K562 (cell line): ENCODE measurements at regions not wholly inside any gene's neighbourhood (a gene's known extent, or its start where the extent isn't known, plus 50 kb on each side); places are given as distances from the start of the nearest gene placed in this dataset.

ENCODE experiments used
- CEBPZ ChIP-seq: fragments of 150-350 bp; IDR thresholded peaks from 2 replicates; pipeline ENCODE4 v1.6.1; 2014; ENCODE audit warnings: low read depth, mild to moderate bottlenecking, low read length, borderline replicate concordance
- EZH2 ChIP-seq: IDR thresholded peaks from 2 replicates; pipeline ENCODE4 v1.6.1; 2012; ENCODE audit warnings: low read depth, mild to moderate bottlenecking, inconsistent platforms, low read length, borderline replicate concordance
- L3MBTL2 ChIP-seq: fragments of 450-650 bp; IDR thresholded peaks from 2 replicates; pipeline ENCODE4 v1.6.1; 2016; ENCODE audit warnings: mild to moderate bottlenecking, moderate library complexity
- MAX ChIP-seq: sonication (generic); formaldehyde crosslinking; IDR thresholded peaks from 2 replicates; pipeline ENCODE4 v1.9.0; 2022; ENCODE audit warnings: mild to moderate bottlenecking, missing genetic modification reagents
- PHB2 ChIP-seq: fragments of 450-650 bp; IDR thresholded peaks from 2 replicates; pipeline ENCODE4 v1.6.1; 2017; ENCODE audit warnings: low read depth
- POLR2A ChIP-seq: fragments of 450-650 bp; conservative IDR thresholded peaks from 2 replicates; pipeline ENCODE4 v1.6.1; 2016
- RAD51 ChIP-seq: fragments of 450-650 bp; IDR thresholded peaks from 2 replicates; pipeline ENCODE4 v1.7.1; 2016; ENCODE audit warnings: low read depth, mild to moderate bottlenecking, borderline replicate concordance
- SNRNP70 ChIP-seq: fragments of 200-400 bp; formaldehyde crosslinking; optimal IDR thresholded peaks from 2 replicates; pipeline ENCODE3; 2017; ENCODE audit warnings: low read depth, low read length
- TBP ChIP-seq: optimal IDR thresholded peaks from 2 replicates; pipeline ENCODE3; 2011; ENCODE audit warnings: low read depth, low read length, improper control_type of control experiment
- ZBTB33 ChIP-seq: sonication (generic); formaldehyde crosslinking; IDR thresholded peaks from 2 replicates; pipeline ENCODE4 v1.8.1; 2023; ENCODE audit warnings: mild to moderate bottlenecking, missing genetic modification reagents
- ZNF274 ChIP-seq: IDR thresholded peaks from 2 replicates; pipeline ENCODE4 v1.6.1; 2011; ENCODE audit warnings: low read depth, mild to moderate bottlenecking, low read length, moderate library complexity, borderline replicate concordance
- TF ChIP-seq, protein P1 (sequence below): fragments of 250-450 bp; sonication (Bioruptor Pico); IDR thresholded peaks from 2 replicates; pipeline ENCODE4 v1.8.0; 2022; ENCODE audit warnings: inconsistent platforms
- TF ChIP-seq, protein P2 (sequence below), 3 experiments: IDR thresholded peaks in 2 of 3; conservative IDR thresholded peaks in 1 of 3; 2 replicates each; pipeline ENCODE4 v1.5.1; 2011 to 2012; ENCODE audit warnings: low read length in 3 of 3, mild to moderate bottlenecking in 3 of 3, control low read depth in 2 of 3, improper control_type of control experiment in 1 of 3, inconsistent platforms in 1 of 3, low read depth in 1 of 3, mixed read lengths in 1 of 3, moderate library complexity in 1 of 3; ENCODE audit not compliant: insufficient read depth in 2 of 3

GRCh38 chr18:55064760-55065159, 105.5 kb upstream of the CCDC68 start:
- TF ChIP-seq PHB2 = no peak
- TF ChIP-seq RAD51 = no peak
- no peak for TF ChIP-seq ZBTB33 (CRISPR knock-in tag)
- no peak for TF ChIP-seq MAX (CRISPR knock-in tag)
- TF ChIP-seq L3MBTL2 = no peak
- TF ChIP-seq, protein P1, sequence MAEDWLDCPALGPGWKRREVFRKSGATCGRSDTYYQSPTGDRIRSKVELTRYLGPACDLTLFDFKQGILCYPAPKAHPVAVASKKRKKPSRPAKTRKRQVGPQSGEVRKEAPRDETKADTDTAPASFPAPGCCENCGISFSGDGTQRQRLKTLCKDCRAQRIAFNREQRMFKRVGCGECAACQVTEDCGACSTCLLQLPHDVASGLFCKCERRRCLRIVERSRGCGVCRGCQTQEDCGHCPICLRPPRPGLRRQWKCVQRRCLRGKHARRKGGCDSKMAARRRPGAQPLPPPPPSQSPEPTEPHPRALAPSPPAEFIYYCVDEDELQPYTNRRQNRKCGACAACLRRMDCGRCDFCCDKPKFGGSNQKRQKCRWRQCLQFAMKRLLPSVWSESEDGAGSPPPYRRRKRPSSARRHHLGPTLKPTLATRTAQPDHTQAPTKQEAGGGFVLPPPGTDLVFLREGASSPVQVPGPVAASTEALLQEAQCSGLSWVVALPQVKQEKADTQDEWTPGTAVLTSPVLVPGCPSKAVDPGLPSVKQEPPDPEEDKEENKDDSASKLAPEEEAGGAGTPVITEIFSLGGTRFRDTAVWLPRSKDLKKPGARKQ (CRISPR knock-in tag) = no peak
- TF ChIP-seq EZH2 = no peak
- no peak for TF ChIP-seq ZNF274
- TF ChIP-seq CEBPZ = no peak
- no peak for TF ChIP-seq TBP
- TF ChIP-seq, protein P2, sequence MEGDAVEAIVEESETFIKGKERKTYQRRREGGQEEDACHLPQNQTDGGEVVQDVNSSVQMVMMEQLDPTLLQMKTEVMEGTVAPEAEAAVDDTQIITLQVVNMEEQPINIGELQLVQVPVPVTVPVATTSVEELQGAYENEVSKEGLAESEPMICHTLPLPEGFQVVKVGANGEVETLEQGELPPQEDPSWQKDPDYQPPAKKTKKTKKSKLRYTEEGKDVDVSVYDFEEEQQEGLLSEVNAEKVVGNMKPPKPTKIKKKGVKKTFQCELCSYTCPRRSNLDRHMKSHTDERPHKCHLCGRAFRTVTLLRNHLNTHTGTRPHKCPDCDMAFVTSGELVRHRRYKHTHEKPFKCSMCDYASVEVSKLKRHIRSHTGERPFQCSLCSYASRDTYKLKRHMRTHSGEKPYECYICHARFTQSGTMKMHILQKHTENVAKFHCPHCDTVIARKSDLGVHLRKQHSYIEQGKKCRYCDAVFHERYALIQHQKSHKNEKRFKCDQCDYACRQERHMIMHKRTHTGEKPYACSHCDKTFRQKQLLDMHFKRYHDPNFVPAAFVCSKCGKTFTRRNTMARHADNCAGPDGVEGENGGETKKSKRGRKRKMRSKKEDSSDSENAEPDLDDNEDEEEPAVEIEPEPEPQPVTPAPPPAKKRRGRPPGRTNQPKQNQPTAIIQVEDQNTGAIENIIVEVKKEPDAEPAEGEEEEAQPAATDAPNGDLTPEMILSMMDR (IDR thresholded peaks at IDR 0.05 in 2 of 3, conservative IDR thresholded peaks at IDR 0.05 in 1 of 3; ENCODE audit: insufficient read depth in 2 of 3, low read depth in 1 of 3, low read length in 3 of 3) = no peak
- TF ChIP-seq SNRNP70 = no peak
- TF ChIP-seq POLR2A = no peak
